Activated CD4-positive, alpha-beta T cell treated with anti-CD3 and anti-CD28 coated beads for 36 hours (primary cell): ENCODE measurements at regions not wholly inside any gene's neighbourhood (a gene's known extent, or its start where the extent isn't known, plus 50 kb on each side); places are given as distances from the start of the nearest gene placed in this dataset.

Source experiments
- ATAC-seq: fragments of 200-7000 bp; cut with Tn5 transposase; one replicate; pipeline ENCODE4 v1.10.0; 2021; ENCODE audit warnings: mild to moderate bottlenecking, moderate library complexity
- CTCF ChIA-PET: fragments of 350-600 bp; sonication (Branson Sonifier 250); formaldehyde crosslinking; loops from one replicate; lab custom pipeline; 2021; ENCODE audit warnings: antibody characterized with exemption; lab: Charles Lee
- POLR2A ChIA-PET: fragments of 350-600 bp; sonication (Branson Sonifier 250); formaldehyde crosslinking; loops from one replicate; lab custom pipeline; 2021; ENCODE audit warnings: antibody characterized with exemption, inconsistent platforms; lab: Charles Lee
- DNase-seq: peaks from one replicate; pipeline ENCODE4 v3.0.0-alpha.2; 2020
- H3K27ac Mint-ChIP-seq: one replicate; pipeline ENCODE4 v1.8.0; 2021; ENCODE audit warnings: mixed read lengths
- H3K27me3 Mint-ChIP-seq: one replicate; pipeline ENCODE4 v1.8.0; 2021; ENCODE audit warnings: mixed read lengths
- H3K36me3 Mint-ChIP-seq: one replicate; pipeline ENCODE4 v1.8.0; 2021; ENCODE audit warnings: low read depth, mixed read lengths
- H3K4me1 Mint-ChIP-seq: one replicate; pipeline ENCODE4 v1.8.0; 2021; ENCODE audit warnings: mixed read lengths
- H3K4me3 Mint-ChIP-seq: one replicate; pipeline ENCODE4 v1.8.0; 2021; ENCODE audit warnings: mild to moderate bottlenecking, moderate library complexity, mixed read lengths
- H3K9me3 Mint-ChIP-seq: one replicate; pipeline ENCODE4 v1.8.0; 2021; ENCODE audit warnings: low read depth, mixed read lengths
- intact Hi-C, 2 experiments: fragments of 100-400 bp; cut with DNase I in 1 of 2; cut with micrococcal nuclease in 1 of 2; formaldehyde crosslinking; loops; one replicate each; pipeline versions ENCODE4 v1.14.2 to v1.15.1; 2022 to 2024; cut with DNase I, micrococcal nuclease

GRCh38 chr12:67456431-67456901 lies 187.3 kb downstream of the CAND1 start:
- ChIA-PET POLR2A (no interaction called here), CTCF (no interaction called here)
- Mint-ChIP-seq H3K4me1 (peaks cover 17% of the 10 kb centered on the region), H3K27me3 (peaks cover 16% of the 10 kb centered on the region), H3K27ac (no peak overlapping the region), H3K36me3 (no peaks in the 10 kb centered on the region), H3K4me3 (no peak overlapping the region), H3K9me3 (no peaks in the 10 kb centered on the region)
- intact Hi-C loops: loop anchor here in 1 of 2 experiments (10.0 kb wide), 1 partner anchor 828 kb away; no protein-coding TSS in a partner anchor
- ATAC-seq (no peak), DNase-seq (no peak)

- Mint-ChIP-seq H3K27me3 (peaks cover 16% of the 10 kb centered on the region), H3K9me3 (no peaks in the 10 kb centered on the region), H3K27ac (no peak overlapping the region), H3K4me3 (no peak overlapping the region), H3K4me1 (peaks cover 12% of the 10 kb centered on the region), H3K36me3 (no peaks in the 10 kb centered on the region)
- intact Hi-C loops: loop anchor here in 1 of 2 experiments (10.0 kb wide), 1 partner anchor 828 kb away; no protein-coding TSS in a partner anchor
- DNase-seq (no peak), ATAC-seq (no peak)
- ChIA-PET POLR2A (no interaction called here), CTCF (no interaction called here)
Observed at GRCh38 chr12:67457136-67457535, 188.0 kb downstream of the CAND1 start.

DNA sequence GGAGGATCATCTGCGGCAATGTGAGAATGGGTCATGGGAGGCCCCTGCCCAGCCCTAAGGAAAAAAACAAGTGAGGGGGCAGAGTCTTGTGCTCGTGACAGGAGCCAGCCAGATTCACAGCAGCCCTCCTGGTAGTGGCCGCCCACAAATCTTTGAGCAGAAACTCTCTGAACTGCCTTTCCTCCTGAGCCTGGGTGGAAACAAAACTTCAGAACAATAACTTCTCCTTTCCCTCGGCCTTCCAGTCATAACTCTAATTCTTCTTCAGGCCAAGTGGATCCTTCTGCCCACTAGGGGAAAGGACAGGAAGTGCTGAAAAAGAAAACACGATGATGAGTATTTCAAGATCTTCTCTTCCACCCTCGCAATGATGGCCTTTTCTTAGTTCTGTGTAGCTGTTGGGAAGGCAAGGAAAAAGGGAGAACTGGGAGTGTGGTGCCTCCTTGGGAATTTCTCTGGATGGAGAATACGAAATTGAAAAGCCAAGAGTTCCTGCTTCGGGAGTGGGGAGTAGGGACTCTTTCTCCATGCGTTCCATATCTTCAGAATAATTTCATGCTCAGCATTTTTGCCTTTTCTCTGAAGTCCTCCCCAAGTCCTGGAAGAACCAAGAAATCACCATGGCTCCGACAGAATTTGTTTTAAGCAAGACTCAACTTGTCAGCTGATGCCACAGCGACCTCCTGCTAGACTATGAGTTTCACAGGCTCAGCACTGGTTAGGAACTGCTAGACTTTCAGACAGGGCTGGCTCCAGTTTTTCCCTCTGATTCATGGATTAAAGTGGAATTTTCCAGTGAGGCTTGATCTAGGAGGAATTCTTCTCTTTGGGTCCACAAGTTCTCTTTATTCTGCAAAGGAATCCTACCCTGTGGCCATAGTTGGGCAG lies 188.9 kb downstream of the CAND1 start:
- intact Hi-C loops: loop anchor here in 1 of 2 experiments (10.0 kb wide), 1 partner anchor 827 kb away; no protein-coding TSS in a partner anchor
- POLR2A ChIA-PET: no interaction called here
- Mint-ChIP-seq H3K27me3 (peaks cover 14% of the 10 kb centered on the region), H3K36me3 (no peaks in the 10 kb centered on the region), H3K9me3 (no peaks in the 10 kb centered on the region), H3K4me3 (no peak overlapping the region), H3K27ac (no peak overlapping the region), H3K4me1 (peaks cover 3% of the 10 kb centered on the region)
- DNase-seq (no peak), ATAC-seq (no peak)
- CTCF ChIA-PET: no interaction called here

DNA sequence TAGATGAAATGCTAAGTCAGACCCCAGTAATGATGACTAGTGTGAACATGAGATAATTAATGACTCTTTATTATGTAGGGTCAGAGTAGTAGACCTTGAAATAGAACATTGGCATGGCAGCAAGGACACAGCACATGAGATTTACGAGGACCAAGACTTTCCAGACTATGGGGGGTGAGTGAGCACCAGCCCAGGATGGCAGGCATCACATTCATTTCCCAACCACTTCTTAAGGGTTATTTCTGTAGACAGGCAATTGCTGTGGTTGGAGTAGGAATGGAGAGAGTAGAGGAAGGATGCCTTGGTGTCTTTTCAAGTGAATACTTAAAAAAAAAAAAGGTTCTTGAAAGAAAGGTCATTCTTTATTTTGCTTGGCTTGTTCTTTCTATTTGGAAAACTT lies 189.4 kb upstream of the DYRK2 start:
- ATAC-seq (no peak), DNase-seq (no peak)
- H3K27me3 Mint-ChIP-seq: peaks cover 14% of the 10 kb centered on the region
- H3K27ac Mint-ChIP-seq: no peak overlapping the region
- ChIA-PET CTCF (no interaction called here), POLR2A (no interaction called here)
- no peaks in the 10 kb centered on the region for H3K36me3 Mint-ChIP-seq
- no peaks in the 10 kb centered on the region for H3K9me3 Mint-ChIP-seq
- no peak overlapping the region for H3K4me3 Mint-ChIP-seq
- no peaks in the 10 kb centered on the region for H3K4me1 Mint-ChIP-seq
- intact Hi-C loops: loop anchor here in 1 of 2 experiments (10.0 kb wide), 1 partner anchor 826 kb away; no protein-coding TSS in a partner anchor

DNA sequence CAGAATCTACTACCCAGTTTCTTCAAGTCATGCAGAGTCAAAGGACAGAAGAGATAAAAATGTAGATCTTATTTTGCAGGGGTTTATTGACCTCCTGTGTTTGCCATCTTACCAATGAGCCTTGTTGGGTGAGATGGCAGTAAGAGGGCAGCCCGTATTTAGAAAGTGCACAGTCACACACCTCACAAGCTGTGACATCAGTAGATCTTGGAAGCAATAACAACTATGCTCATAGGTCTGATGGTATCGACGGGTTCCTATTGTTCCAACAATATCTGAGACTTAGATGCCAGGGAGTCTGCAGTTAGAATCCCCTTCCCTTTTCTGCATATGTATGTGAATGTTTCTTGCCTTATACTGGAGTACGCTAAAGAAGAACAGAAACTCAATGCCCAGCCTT lies 189.0 kb upstream of the DYRK2 start:
- Mint-ChIP-seq H3K36me3 (no peaks in the 10 kb centered on the region), H3K4me3 (no peak overlapping the region), H3K4me1 (no peaks in the 10 kb centered on the region), H3K27ac (no peak overlapping the region), H3K27me3 (peaks cover 11% of the 10 kb centered on the region), H3K9me3 (no peaks in the 10 kb centered on the region)
- ATAC-seq (no peak), DNase-seq (no peak)
- CTCF ChIA-PET: no interaction called here
- intact Hi-C loops: loop anchor here in 1 of 2 experiments (10.0 kb wide), 1 partner anchor 825 kb away; no protein-coding TSS in a partner anchor
- POLR2A ChIA-PET: no interaction called here

- Mint-ChIP-seq H3K4me3 (no peak overlapping the region), H3K27me3 (peaks cover 9% of the 10 kb centered on the region), H3K27ac (no peak overlapping the region), H3K9me3 (no peaks in the 10 kb centered on the region), H3K36me3 (no peaks in the 10 kb centered on the region), H3K4me1 (no peaks in the 10 kb centered on the region)
- ChIA-PET POLR2A (no interaction called here), CTCF (no interaction called here)
- no peak for DNase-seq
- ATAC-seq: no peak
- intact Hi-C loops: no loop called here
Observed at GRCh38 chr12:67460388-67460787, 188.2 kb upstream of the DYRK2 start.

DNA sequence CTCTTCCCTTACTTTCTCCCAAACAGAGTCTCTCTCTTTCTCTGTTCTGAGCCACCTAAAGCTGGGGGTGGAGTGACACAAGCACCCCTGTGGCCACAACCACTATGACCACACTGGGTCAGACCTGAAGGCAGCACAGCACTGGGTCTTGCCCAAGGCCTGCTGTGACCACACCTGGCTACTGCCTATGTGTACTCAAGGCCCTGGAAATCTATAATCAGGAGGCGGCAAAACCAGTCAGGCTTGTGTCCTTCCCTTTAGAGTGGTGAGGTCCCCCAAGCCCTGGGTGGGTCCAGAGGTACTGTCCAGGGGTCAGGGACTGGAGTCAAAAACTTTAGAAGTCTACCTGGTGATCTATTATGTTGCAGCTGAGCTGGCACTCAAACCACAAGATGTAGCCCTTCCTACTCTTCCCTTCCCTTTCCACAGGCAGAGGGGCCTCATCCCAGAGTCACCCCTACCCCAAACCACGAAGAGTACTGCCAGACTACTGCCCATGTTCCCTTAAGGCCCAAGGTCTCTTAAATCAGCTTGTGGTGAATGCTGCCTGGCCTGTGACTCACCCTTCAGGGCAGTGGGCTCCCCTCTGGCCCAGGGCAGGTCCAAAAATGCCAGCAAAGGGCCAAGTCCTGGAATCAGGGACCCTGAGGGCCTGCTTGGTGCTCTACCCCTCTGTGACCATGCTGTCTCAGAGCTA lies 179.8 kb upstream of the DYRK2 start:
- Mint-ChIP-seq H3K27ac (no peak overlapping the region), H3K27me3 (no peaks in the 10 kb centered on the region), H3K4me3 (no peak overlapping the region), H3K36me3 (peaks cover 3% of the 10 kb centered on the region), H3K4me1 (peaks cover 4% of the 10 kb centered on the region), H3K9me3 (peaks cover 15% of the 10 kb centered on the region)
- no peak for DNase-seq
- intact Hi-C loops: no loop called here
- CTCF ChIA-PET: no interaction called here
- POLR2A ChIA-PET: no interaction called here
- no peak for ATAC-seq

DNA sequence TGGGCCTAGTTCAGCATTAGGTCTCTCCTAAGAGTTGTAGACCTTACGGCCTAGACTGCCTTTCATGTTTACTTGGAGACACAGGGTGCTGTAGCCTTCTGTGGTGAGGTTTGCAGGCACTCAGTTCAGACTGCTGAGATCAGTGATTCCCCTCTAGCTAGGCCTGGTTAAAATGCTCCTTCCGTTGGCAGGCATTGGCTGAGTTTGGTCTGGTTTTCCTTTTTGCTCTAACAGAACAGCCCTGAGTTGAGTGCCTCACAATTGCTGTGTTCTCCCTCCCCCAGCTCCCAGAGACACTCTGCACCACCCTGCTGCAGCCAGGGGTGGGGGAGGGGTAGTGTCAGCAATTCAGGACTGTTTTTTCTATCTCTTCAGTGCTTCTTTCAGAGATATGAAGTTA lies 178.9 kb upstream of the DYRK2 start:
- Mint-ChIP-seq H3K27me3 (no peaks in the 10 kb centered on the region), H3K9me3 (peaks cover 15% of the 10 kb centered on the region), H3K36me3 (peaks cover 3% of the 10 kb centered on the region), H3K27ac (no peak overlapping the region), H3K4me1 (peaks cover 4% of the 10 kb centered on the region), H3K4me3 (no peak overlapping the region)
- DNase-seq (no peak), ATAC-seq (peak; percentile 19)
- intact Hi-C loops: no loop called here
- CTCF ChIA-PET: no interaction called here
- POLR2A ChIA-PET: no interaction called here

DNA sequence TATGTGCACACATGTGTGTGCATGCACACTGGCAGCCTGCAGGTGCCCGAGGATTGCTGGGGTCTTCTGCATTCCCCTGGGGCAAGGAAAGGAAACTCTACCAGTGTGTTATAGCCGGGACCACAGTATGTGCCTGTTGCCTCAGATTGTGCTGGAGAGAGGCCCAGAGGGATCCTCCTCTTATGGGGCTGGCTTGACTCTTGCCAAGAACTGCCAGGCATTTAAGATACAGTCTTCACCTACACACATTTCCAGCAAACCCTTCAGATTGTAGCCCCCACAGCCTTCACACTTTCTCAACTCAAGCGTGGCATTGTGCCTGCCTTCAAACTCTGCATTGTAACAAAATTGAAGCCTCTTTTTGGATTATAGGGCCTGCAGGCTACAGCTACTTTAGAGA lies 176.7 kb upstream of the DYRK2 start:
- intact Hi-C loops: no loop called here
- Mint-ChIP-seq H3K27ac (no peak overlapping the region), H3K36me3 (peaks cover 3% of the 10 kb centered on the region), H3K9me3 (peaks cover 9% of the 10 kb centered on the region), H3K4me1 (peaks cover 7% of the 10 kb centered on the region), H3K27me3 (no peaks in the 10 kb centered on the region), H3K4me3 (no peak overlapping the region)
- DNase-seq (no peak), ATAC-seq (no peak)
- ChIA-PET POLR2A (no interaction called here), CTCF (interaction anchor here (0.8 kb wide), 1 partner anchor 258 kb away, joined by 3 read pairs; no protein-coding TSS in a partner anchor)

GRCh38 chr12:67472539-67472938 lies 176.0 kb upstream of the DYRK2 start:
- no peak overlapping the region for H3K4me3 Mint-ChIP-seq
- POLR2A ChIA-PET: interaction anchor here (0.6 kb wide), 1 partner anchor 566 kb away, joined by 3 read pairs; no protein-coding TSS in a partner anchor
- H3K36me3 Mint-ChIP-seq: peaks cover under 1% of the 10 kb centered on the region
- CTCF ChIA-PET: interaction anchor here (0.8 kb wide), 1 partner anchor 259 kb away, joined by 3 read pairs; no protein-coding TSS in a partner anchor
- no peak overlapping the region for H3K27ac Mint-ChIP-seq
- intact Hi-C loops: no loop called here
- H3K4me1 Mint-ChIP-seq: peaks cover 7% of the 10 kb centered on the region
- DNase-seq (no peak), ATAC-seq (no peak)
- H3K9me3 Mint-ChIP-seq: peaks cover 3% of the 10 kb centered on the region
- H3K27me3 Mint-ChIP-seq: no peaks in the 10 kb centered on the region

DNA sequence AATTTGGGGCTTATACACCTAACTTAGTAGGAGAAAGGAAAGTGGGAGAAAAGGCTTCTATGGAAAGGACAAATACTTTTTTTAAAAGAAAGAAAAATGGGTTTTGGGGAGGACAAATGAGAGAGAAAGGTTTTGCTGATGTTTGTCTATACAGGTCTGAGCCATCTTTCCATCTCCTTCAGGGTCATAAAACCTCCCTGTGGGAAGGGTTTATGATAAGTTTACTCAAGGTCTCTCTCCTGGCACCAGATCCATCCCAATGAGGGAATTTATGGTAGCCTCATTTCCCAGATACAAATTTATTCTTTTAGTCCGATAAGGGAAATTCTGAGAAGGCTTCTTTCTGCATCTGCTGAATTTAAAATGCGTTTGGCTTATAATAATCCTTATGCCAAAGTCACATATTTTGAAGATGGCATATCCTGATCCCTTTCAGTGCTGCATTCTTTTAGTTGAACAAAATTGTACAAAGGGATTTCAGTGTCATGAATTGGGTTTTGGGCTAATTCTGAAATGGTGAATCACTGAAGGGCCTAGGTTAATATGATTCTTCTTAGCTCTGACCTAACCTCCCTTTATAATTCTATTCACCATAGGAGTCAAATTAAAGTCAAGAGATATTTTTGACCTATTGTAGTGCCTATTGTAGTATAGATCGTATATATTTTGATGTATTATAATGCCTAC lies 173.5 kb upstream of the DYRK2 start:
- ATAC-seq (no peak), DNase-seq (no peak)
- ChIA-PET CTCF (no interaction called here), POLR2A (no interaction called here)
- Mint-ChIP-seq H3K9me3 (no peaks in the 10 kb centered on the region), H3K4me3 (no peak overlapping the region), H3K36me3 (no peaks in the 10 kb centered on the region), H3K27ac (no peak overlapping the region), H3K27me3 (no peaks in the 10 kb centered on the region), H3K4me1 (peaks cover 3% of the 10 kb centered on the region)
- intact Hi-C loops: no loop called here
